ENCODE measurements at regions not wholly inside any gene's neighbourhood (a gene's known extent, or its start where the extent isn't known, plus 50 kb on each side); places are given as distances from the start of the nearest gene placed in this dataset.

GRCh38 chr6:134410541-134410940 is 92.6 kb upstream of the SGK1 start:
- ChIA-PET POLR2A (ENCODE audit: partially characterized antibody) (no interaction called here), CTCF (ENCODE audit: partially characterized antibody) (interaction anchor here (0.7 to 3.0 kb wide), 2 partner anchors 16 to 230 kb away, joined by 3 to 6 read pairs; no protein-coding TSS in a partner anchor)
- TF ChIP-seq E2F6 (IDR thresholded peaks at IDR 0.05) (no peak), POLR2A (IDR thresholded peaks at IDR 0.05; ENCODE audit: control extremely low read depth in 1 of 2, low read depth in 2 of 2, low read length in 2 of 2) (no peak), ATF3 (IDR thresholded peaks at IDR 0.05; ENCODE audit: insufficient read depth, low read depth, low read length) (no peak), RNF2 (IDR thresholded peaks at IDR 0.05; ENCODE audit: borderline replicate concordance, low read depth, low read length, missing control alignments, poor library complexity, severe bottlenecking) (no peak), ASH2L (IDR thresholded peaks at IDR 0.05; ENCODE audit: low read length) (no peak), EGR1 (IDR thresholded peaks at IDR 0.05; ENCODE audit: borderline replicate concordance, low read depth, low read length) (no peak), SAP30 (IDR thresholded peaks at IDR 0.05; ENCODE audit: insufficient read depth, insufficient replicate concordance, low read length) (no peak), SP2 (IDR thresholded peaks at IDR 0.05; ENCODE audit: low read length) (no peak), TAF7 (optimal IDR thresholded peaks at IDR 0.05; ENCODE audit: borderline replicate concordance, low read depth, low read length) (no peak), CTCF (IDR thresholded peaks at IDR 0.05; ENCODE audit: control extremely low read depth in 1 of 3, insufficient read depth in 1 of 3, low read depth in 1 of 3, low read length in 3 of 3) (no peak)

More at GRCh38 chr6:134410541-134410940, 92.6 kb upstream of the SGK1 start:
- Histone ChIP-seq H3K14ac (ENCODE audit: insufficient read length) (no peak overlapping the region), H3K27ac (ENCODE audit: low read depth, low read length) (no peak overlapping the region), H2BK12ac (ENCODE audit: low read depth, low read length) (no peak overlapping the region), H3K4me1 (replicated peaks in 1 of 4; ENCODE audit: control insufficient read depth in 3 of 4, insufficient read depth in 4 of 4, low read length in 3 of 4) (peaks cover 0 to 5% (median 2%) of the 10 kb centered on the region in 4 experiments; a peak in 4 of 7 replicates), H3K36me3 (ENCODE audit: control insufficient read depth in 2 of 4, insufficient read depth in 4 of 4, low read length in 3 of 4) (no peaks in the 10 kb centered on the region), H3K23me2 (ENCODE audit: low read depth, low read length) (no peaks in the 10 kb centered on the region), H4K20me1 (replicated peaks in 1 of 2; ENCODE audit: control insufficient read depth in 1 of 2, insufficient read depth in 2 of 2, low read length in 2 of 2) (no peaks in the 10 kb centered on the region), H2BK5ac (ENCODE audit: low read depth, low read length) (no peak overlapping the region), H3K9me3 (ENCODE audit: insufficient read depth in 2 of 2, low read depth in 1 of 2, low read length in 1 of 2) (peaks cover 8 to 12% of the 10 kb centered on the region in 2 experiments), H2BK120ac (replicated peaks; ENCODE audit: low read depth, low read length) (no peak overlapping the region), H3K4ac (replicated peaks; ENCODE audit: insufficient read length, low read depth, low read length) (no peak overlapping the region), H2AFZ (ENCODE audit: low read length) (no peak overlapping the region), H3K79me1 (ENCODE audit: low read depth, low read length) (no peaks in the 10 kb centered on the region), H3K23ac (ENCODE audit: insufficient read length) (no peak overlapping the region), H3K4me3 (ENCODE audit: extremely low read depth in 1 of 4, insufficient read depth in 2 of 4, low read depth in 3 of 4, low read length in 4 of 4) (no peak overlapping the region), H3K56ac (replicated peaks; ENCODE audit: insufficient read length, low read depth, low read length) (no peak overlapping the region), H4K5ac (ENCODE audit: insufficient read length, low read depth, low read length) (no peak overlapping the region), H2BK15ac (ENCODE audit: low read length) (no peak overlapping the region), H4K8ac (ENCODE audit: extremely low read depth, insufficient read depth, low read length) (no peak overlapping the region), H3K9ac (replicated peaks in 1 of 4; ENCODE audit: extremely low read depth in 1 of 4, low read depth in 3 of 4, low read length in 3 of 4) (no peak overlapping the region), H2BK20ac (ENCODE audit: low read length) (no peak overlapping the region), H3K79me2 (ENCODE audit: control insufficient read depth in 1 of 2, insufficient read depth in 2 of 2, low read length in 2 of 2) (no peaks in the 10 kb centered on the region), H4K91ac (replicated peaks; ENCODE audit: insufficient read length, low read length) (no peak overlapping the region), H3K4me2 (ENCODE audit: insufficient read depth in 1 of 2, low read depth in 2 of 2, low read length in 2 of 2) (no peak overlapping the region), H3K18ac (ENCODE audit: extremely low read depth, low read length) (no peak overlapping the region), H2AK5ac (ENCODE audit: low read depth, low read length) (no peak overlapping the region), H3K27me3 (replicated peaks in 1 of 4; ENCODE audit: control insufficient read depth in 3 of 4, extremely low read depth in 1 of 4, insufficient read depth in 3 of 4, low read length in 3 of 4) (no peaks in the 10 kb centered on the region)
- 100% methylated on average over 1 of the region's 1 CpG; no CpG with 5 or more reads in 1 of the 2 experiments for WGBS, 2 experiments (ENCODE audit: extremely low coverage in 1 of 2, insufficient coverage in 1 of 2, insufficient read length in 1 of 2, insufficient replicate concordance in 2 of 2, low coverage in 1 of 2, low lambda C conversion rate in 2 of 2, missing lambda C conversion rate in 1 of 2)
- DNase-seq (ENCODE audit: low read depth in 1 of 2, low spot score in 2 of 2) (no peak), FAIRE-seq (no peak)
